CD4-positive, CD25-positive, alpha-beta regulatory T cell (primary cell): ENCODE measurements at regions not wholly inside any gene's neighbourhood (a gene's known extent, or its start where the extent isn't known, plus 50 kb on each side); places are given as distances from the start of the nearest gene placed in this dataset.

Experiments used
- ATAC-seq, 2 donors: fragments of 150-1000 bp; cut with Tn5 transposase; one replicate each; pipeline ENCODE4 v1.10.0; 2021; ENCODE audit warnings: low read depth in 2 of 2, moderate number of reproducible peaks in 2 of 2, moderate library complexity in 1 of 2
- DNase-seq, 3 donors: peaks; one replicate each; pipeline versions ENCODE4 v3.0.0 to v3.0.0-alpha.2; 2012 to 2022; ENCODE audit warnings: mixed read lengths in 1 of 3
- H3K27ac ChIP-seq: one replicate; pipeline ENCODE4 v1.7.0; 2013; ENCODE audit warnings: mild to moderate bottlenecking, low read length; ENCODE audit not compliant: insufficient read depth, poor library complexity, severe bottlenecking
- H3K27me3 ChIP-seq: one replicate; pipeline ENCODE4 v1.7.0; 2013; ENCODE audit warnings: low read length; ENCODE audit not compliant: control insufficient read depth, insufficient read depth
- H3K36me3 ChIP-seq: one replicate; pipeline ENCODE4 v1.7.0; 2013; ENCODE audit warnings: mild to moderate bottlenecking, low read length, moderate library complexity; ENCODE audit not compliant: control insufficient read depth, insufficient read depth
- H3K4me1 ChIP-seq: 2 replicates; pipeline ENCODE4 v1.7.0; 2013; ENCODE audit warnings: mild to moderate bottlenecking, low read length; ENCODE audit not compliant: insufficient read depth, control insufficient read depth, poor library complexity, severe bottlenecking
- H3K4me3 ChIP-seq: one replicate; pipeline ENCODE4 v1.7.0; 2013; ENCODE audit warnings: low read depth, mild to moderate bottlenecking, low read length, moderate library complexity
- H3K9me3 ChIP-seq, 2 experiments: 1 replicate in 1 of 2; 2 replicates in 1 of 2; pipeline ENCODE4 v1.7.0; 2013; ENCODE audit warnings: low read length in 2 of 2, mild to moderate bottlenecking in 1 of 2, moderate library complexity in 1 of 2; ENCODE audit not compliant: control insufficient read depth in 2 of 2
- H3K27ac Mint-ChIP-seq, 3 donors: one replicate each; pipeline ENCODE4 v1.8.0; 2020 to 2022; ENCODE audit warnings: mild to moderate bottlenecking in 3 of 3, mixed read lengths in 3 of 3, moderate library complexity in 2 of 3
- H3K27me3 Mint-ChIP-seq: one replicate; pipeline ENCODE4 v1.8.0; 2022; ENCODE audit warnings: mild to moderate bottlenecking, mixed read lengths
- H3K36me3 Mint-ChIP-seq: one replicate; pipeline ENCODE4 v1.8.0; 2020; ENCODE audit warnings: mixed read lengths
- H3K4me1 Mint-ChIP-seq, 4 donors: one replicate each; pipeline ENCODE4 v1.8.0; 2020 to 2022; ENCODE audit warnings: mixed read lengths in 4 of 4, mild to moderate bottlenecking in 1 of 4
- H3K4me3 Mint-ChIP-seq, 4 donors: one replicate each; pipeline ENCODE4 v1.8.0; 2020 to 2022; ENCODE audit warnings: mild to moderate bottlenecking in 4 of 4, mixed read lengths in 4 of 4, moderate library complexity in 3 of 4
- H3K9me3 Mint-ChIP-seq, 7 donors: one replicate each; pipeline ENCODE4 v1.8.0; 2020 to 2022; ENCODE audit warnings: mixed read lengths in 7 of 7, mild to moderate bottlenecking in 3 of 7, moderate library complexity in 2 of 7

DNA sequence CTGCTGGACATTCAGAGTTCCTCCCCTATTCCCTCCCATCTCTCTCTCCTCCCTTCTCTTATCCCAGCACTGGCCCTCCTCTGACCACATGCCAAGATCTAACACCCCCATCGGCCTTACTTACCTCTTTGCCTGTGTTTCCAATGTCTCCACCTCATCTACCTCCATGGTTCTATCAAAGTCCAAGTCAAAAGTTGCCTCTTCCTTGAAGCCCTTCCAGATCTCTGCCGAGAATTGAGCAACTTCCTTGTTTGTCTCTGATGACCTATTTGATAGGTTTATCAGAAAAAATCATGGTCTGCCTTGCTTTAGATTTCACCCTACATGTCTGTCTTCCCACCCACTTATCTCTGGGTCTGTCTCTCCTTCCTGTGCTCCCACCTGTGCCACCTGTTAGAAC is 69.7 kb upstream of the ITGA11 start:
- H3K36me3 Mint-ChIP-seq, result no peaks in the 10 kb centered on the region
- peaks cover 25% of the 10 kb centered on the region for H3K27me3 Mint-ChIP-seq
- no peak for ATAC-seq
- H3K4me3 Mint-ChIP-seq, result no peak overlapping the region
- Histone ChIP-seq H3K9me3 (no peaks in the 10 kb centered on the region), H3K27ac (no peak overlapping the region), H3K27me3 (no peaks in the 10 kb centered on the region), H3K4me1 (no peaks in the 10 kb centered on the region), H3K4me3 (no peak overlapping the region), H3K36me3 (no peaks in the 10 kb centered on the region)
- peaks cover 0 to 6% (median 0%) of the 10 kb centered on the region in 4 donors for H3K4me1 Mint-ChIP-seq
- DNase-seq, result no peak
- H3K27ac Mint-ChIP-seq, result no peak overlapping the region
- no peaks in the 10 kb centered on the region for H3K9me3 Mint-ChIP-seq

DNA sequence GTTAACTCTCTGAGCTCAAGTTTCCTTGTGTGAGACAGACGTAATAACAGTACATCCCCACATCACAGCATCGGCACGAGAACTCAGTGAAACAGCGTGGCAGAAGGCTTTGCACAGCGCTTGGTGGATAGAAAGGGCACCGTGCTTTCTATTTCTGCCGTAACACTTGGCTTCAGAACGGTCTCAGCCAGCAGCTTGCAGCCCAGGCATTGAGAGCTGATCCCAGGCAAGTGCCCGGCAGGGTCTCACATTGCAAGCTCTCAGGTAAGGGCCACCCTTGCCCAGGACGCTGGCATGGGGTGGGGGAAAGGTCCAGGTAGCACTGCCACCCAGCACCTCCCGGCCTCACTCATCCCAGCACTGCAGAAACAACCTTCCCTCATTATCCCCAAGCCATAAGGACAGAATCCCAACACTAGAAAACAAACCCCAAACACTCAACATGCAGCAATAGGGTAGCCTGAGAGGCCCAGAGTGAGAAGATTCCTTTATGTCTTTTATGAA is 70.5 kb upstream of the ITGA11 start:
- Mint-ChIP-seq H3K9me3 (no peaks in the 10 kb centered on the region), H3K4me3 (no peak overlapping the region), H3K36me3 (no peaks in the 10 kb centered on the region), H3K27ac (no peak overlapping the region), H3K27me3 (peaks cover 25% of the 10 kb centered on the region), H3K4me1 (peaks cover 0 to 6% (median 0%) of the 10 kb centered on the region in 4 donors)
- DNase-seq (no peak), ATAC-seq (no peak)
- Histone ChIP-seq H3K9me3 (no peaks in the 10 kb centered on the region), H3K27ac (no peak overlapping the region), H3K4me3 (no peak overlapping the region), H3K27me3 (no peaks in the 10 kb centered on the region), H3K36me3 (no peaks in the 10 kb centered on the region), H3K4me1 (no peaks in the 10 kb centered on the region)

DNA sequence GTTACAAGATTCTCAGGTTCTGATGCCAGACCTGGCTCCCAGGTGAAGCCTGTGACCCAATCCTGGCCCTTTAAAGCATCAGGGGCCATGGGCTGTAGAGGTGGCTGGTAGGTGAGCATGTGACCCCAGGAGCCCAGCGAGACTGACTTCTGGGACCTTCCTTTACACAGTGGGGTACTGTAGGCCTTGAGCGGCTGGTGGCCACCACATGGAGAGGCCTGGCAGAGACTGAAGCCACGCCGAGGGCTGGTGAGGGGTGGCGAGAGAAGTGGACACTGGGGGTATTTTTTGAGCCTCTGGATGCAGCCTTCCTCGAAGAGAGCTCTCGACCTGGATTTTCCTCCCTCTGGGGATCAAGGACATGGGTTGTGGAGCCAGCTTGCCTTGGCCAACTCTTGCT is 71.2 kb upstream of the ITGA11 start:
- H3K4me3 ChIP-seq, result no peak overlapping the region
- H3K4me1 Mint-ChIP-seq, result peaks cover 0 to 6% (median 0%) of the 10 kb centered on the region in 4 donors
- no peaks in the 10 kb centered on the region for H3K9me3 ChIP-seq
- no peaks in the 10 kb centered on the region for H3K9me3 Mint-ChIP-seq
- no peaks in the 10 kb centered on the region for H3K27me3 ChIP-seq
- no peak for DNase-seq
- H3K27me3 Mint-ChIP-seq, result peaks cover 25% of the 10 kb centered on the region
- H3K36me3 ChIP-seq, result no peaks in the 10 kb centered on the region
- no peak overlapping the region for H3K27ac Mint-ChIP-seq
- no peak for ATAC-seq
- no peak overlapping the region for H3K4me3 Mint-ChIP-seq
- H3K27ac ChIP-seq, result no peak overlapping the region
- no peaks in the 10 kb centered on the region for H3K36me3 Mint-ChIP-seq
- no peaks in the 10 kb centered on the region for H3K4me1 ChIP-seq

DNA sequence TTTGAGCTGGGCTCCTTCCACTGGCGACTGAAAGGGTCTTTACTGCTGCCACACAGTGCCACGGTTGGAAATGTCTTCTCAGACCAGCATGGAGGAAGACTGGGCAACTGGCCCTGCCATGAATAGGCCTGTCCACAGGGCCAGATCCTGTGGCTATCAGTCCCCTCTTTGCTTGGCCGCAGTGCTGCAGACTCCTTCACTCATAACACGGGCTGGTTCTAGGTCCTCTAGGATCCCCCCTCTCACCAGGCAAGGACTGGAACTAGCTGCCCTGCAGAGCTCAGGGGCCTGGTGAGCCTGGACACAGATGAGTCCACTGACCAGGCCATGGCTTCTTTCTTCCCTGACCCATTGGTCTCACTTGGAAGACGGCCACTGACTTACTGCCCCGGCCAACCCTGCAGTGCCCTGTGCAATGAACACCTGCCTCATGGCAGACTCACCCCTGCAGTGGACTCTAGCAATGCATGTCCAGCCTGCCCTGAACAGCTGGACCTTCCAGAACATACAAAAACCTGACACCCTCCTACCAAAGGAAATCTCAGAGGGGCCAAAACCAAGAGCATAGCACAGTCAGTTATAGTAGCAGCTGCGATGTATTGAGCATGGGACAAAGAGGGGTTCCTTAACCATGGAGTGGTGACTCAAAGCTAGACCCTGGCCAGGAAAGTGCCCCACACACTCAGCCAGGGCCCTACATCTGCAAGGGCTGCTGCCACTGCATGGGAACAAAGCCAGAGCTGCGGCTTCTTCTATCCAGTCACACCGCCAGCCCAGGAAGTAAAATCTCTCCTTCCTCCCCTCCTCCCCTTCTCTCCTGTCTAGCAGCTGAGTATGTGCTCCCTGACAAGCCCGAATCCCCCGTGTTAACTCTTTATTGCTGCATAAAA is 72.1 kb upstream of the ITGA11 start:
- Histone ChIP-seq H3K36me3 (no peaks in the 10 kb centered on the region), H3K4me3 (no peak overlapping the region), H3K27me3 (no peaks in the 10 kb centered on the region), H3K27ac (no peak overlapping the region), H3K9me3 (no peaks in the 10 kb centered on the region), H3K4me1 (no peaks in the 10 kb centered on the region)
- Mint-ChIP-seq H3K9me3 (no peaks in the 10 kb centered on the region), H3K4me1 (peaks cover 0 to 6% (median 0%) of the 10 kb centered on the region in 4 donors), H3K27me3 (peaks cover 25% of the 10 kb centered on the region), H3K4me3 (peak overlapping the region in 1 of 4 donors; percentile 61), H3K36me3 (no peaks in the 10 kb centered on the region), H3K27ac (no peak overlapping the region)
- DNase-seq (no peak), ATAC-seq (no peak)

- H3K27ac Mint-ChIP-seq, result peak overlapping the region in 1 of 3 donors; percentile 63
- no peaks in the 10 kb centered on the region for H3K9me3 Mint-ChIP-seq
These were observed 72.8 kb upstream of the ITGA11 start for GRCh38 chr15:68504681-68505170.

GRCh38 chr15:68506071-68506470 is 72.7 kb upstream of the CORO2B start:
- Histone ChIP-seq H3K27me3 (no peaks in the 10 kb centered on the region), H3K9me3 (no peaks in the 10 kb centered on the region), H3K36me3 (no peaks in the 10 kb centered on the region), H3K27ac (no peak overlapping the region), H3K4me1 (no peaks in the 10 kb centered on the region), H3K4me3 (no peak overlapping the region)
- peak overlapping the region in 1 of 3 donors; percentile 42 for H3K27ac Mint-ChIP-seq
- no peak overlapping the region for H3K4me3 Mint-ChIP-seq
- ATAC-seq (no peak), DNase-seq (no peak)
- peaks cover 0 to 6% (median 0%) of the 10 kb centered on the region in 4 donors for H3K4me1 Mint-ChIP-seq
- no peaks in the 10 kb centered on the region for H3K36me3 Mint-ChIP-seq
- H3K9me3 Mint-ChIP-seq, result no peaks in the 10 kb centered on the region
- peaks cover 22% of the 10 kb centered on the region for H3K27me3 Mint-ChIP-seq

More at GRCh38 chr15:68504681-68505170, 72.8 kb upstream of the ITGA11 start:
- H3K4me1 ChIP-seq, result no peaks in the 10 kb centered on the region
- no peak overlapping the region for H3K4me3 ChIP-seq
- no peak overlapping the region for H3K27ac ChIP-seq
- H3K27me3 Mint-ChIP-seq, result peaks cover 25% of the 10 kb centered on the region
- no peaks in the 10 kb centered on the region for H3K9me3 ChIP-seq
- peak overlapping the region in 1 of 4 donors; percentile 61 for H3K4me3 Mint-ChIP-seq
- no peak for ATAC-seq
- H3K27me3 ChIP-seq, result no peaks in the 10 kb centered on the region
- no peak for DNase-seq
- H3K36me3 ChIP-seq, result no peaks in the 10 kb centered on the region
- no peaks in the 10 kb centered on the region for H3K36me3 Mint-ChIP-seq
- peaks cover 0 to 6% (median 0%) of the 10 kb centered on the region in 4 donors for H3K4me1 Mint-ChIP-seq

- Histone ChIP-seq H3K27me3 (no peaks in the 10 kb centered on the region), H3K36me3 (no peaks in the 10 kb centered on the region), H3K27ac (no peak overlapping the region), H3K4me3 (no peak overlapping the region), H3K9me3 (no peaks in the 10 kb centered on the region), H3K4me1 (no peaks in the 10 kb centered on the region)
- Mint-ChIP-seq H3K27me3 (peaks cover 17% of the 10 kb centered on the region), H3K4me1 (peaks cover 0 to 6% (median 0%) of the 10 kb centered on the region in 4 donors), H3K4me3 (no peak overlapping the region), H3K27ac (no peak overlapping the region), H3K9me3 (peaks cover 0 to 5% (median 0%) of the 10 kb centered on the region in 7 donors), H3K36me3 (no peaks in the 10 kb centered on the region)
- DNase-seq, result no peak
- ATAC-seq, result no peak
These were observed 71.3 kb upstream of the CORO2B start for GRCh38 chr15:68507447-68507846.
